ENCODE measurements at regions not wholly inside any gene's neighbourhood (a gene's known extent, or its start where the extent isn't known, plus 50 kb on each side); places are given as distances from the start of the nearest gene placed in this dataset.
"Not testable (repeated sequence)": the region's sequence is repeated elsewhere in the genome, so short reads cannot be mapped to it uniquely, and the experiment has no call there.

- no peaks in the 10 kb centered on the region for H3K27me3 ChIP-seq (ENCODE audit: control insufficient read depth, insufficient read depth, low read length)
- H3K4me3 ChIP-seq (ENCODE audit: low read depth, low read length) = no peak overlapping the region; the same call in 1 of the 2 replicates
- H3K27ac ChIP-seq (ENCODE audit: low read depth, low read length) = 0 out of 2 replicates have a peak overlapping the region, but pooled peaks have one; percentile 4
Observed at GRCh38 chr6:76852776-76853175, 610.5 kb downstream of the HTR1B start.

GRCh38 chr6:76849274-76849970 lies 613.9 kb downstream of the HTR1B start:
- H3K27ac ChIP-seq (ENCODE audit: low read depth, low read length); H3K9ac ChIP-seq (ENCODE audit: low read length); H3K4me3 ChIP-seq (ENCODE audit: low read depth, low read length); H3K9me3 ChIP-seq (ENCODE audit: control insufficient read depth, insufficient read depth, low read depth, low read length); H3K27me3 ChIP-seq (ENCODE audit: control insufficient read depth, insufficient read depth, low read length); H3K36me3 ChIP-seq (ENCODE audit: control insufficient read depth, insufficient read depth, low read length): not testable (repeated sequence)
- H3K4me1 ChIP-seq (ENCODE audit: control insufficient read depth, insufficient read depth, low read length) = peaks cover 21% of the 10 kb centered on the region

More at GRCh38 chr6:76852776-76853175, 610.5 kb downstream of the HTR1B start:
- Histone ChIP-seq H3K9me3 (ENCODE audit: control insufficient read depth, insufficient read depth, low read depth, low read length) (no peaks in the 10 kb centered on the region), H3K9ac (ENCODE audit: low read length) (no peak overlapping the region), H3K36me3 (ENCODE audit: control insufficient read depth, insufficient read depth, low read length) (no peaks in the 10 kb centered on the region), H3K4me1 (ENCODE audit: control insufficient read depth, insufficient read depth, low read length) (peaks cover 21% of the 10 kb centered on the region)

DNA sequence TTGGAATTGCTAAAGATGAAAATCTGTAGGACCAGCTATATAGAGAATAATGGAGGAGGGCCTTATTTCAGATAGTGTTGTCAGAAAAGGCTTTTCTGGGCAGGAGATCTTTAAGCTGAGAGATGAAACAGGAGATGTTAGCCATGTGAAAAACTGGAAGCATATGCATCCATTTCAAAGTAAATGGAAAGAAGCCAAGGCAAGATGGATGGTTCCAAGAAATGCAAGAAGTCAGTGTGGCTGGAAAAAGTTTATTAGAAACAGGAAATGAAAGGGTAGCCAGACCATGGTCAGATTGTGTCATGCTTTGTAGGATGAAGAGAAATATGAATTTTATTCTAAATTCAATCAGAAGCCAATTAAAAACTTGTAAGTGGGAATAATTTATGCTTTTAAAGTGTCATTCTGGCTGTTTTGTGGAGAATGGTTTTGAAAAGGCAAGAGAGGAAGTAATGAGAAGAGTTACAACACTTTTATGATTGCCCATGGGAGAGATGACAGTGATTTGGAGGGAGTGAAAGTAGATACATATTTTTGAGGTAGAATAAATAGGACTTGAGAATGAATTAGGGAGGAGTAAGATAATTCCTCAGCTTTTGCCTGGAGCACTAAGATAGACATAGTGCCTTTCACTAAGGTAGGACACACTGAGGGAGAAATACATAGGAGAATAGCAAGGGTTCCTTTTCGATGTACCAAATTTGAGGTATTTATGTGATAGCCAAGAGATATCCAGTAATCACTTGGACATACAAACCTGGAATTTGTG lies 620.1 kb downstream of the HTR1B start:
- no peaks in the 10 kb centered on the region for H3K36me3 ChIP-seq (ENCODE audit: control insufficient read depth, insufficient read depth, low read length)
- H3K27ac ChIP-seq (ENCODE audit: low read depth, low read length) = no peak overlapping the region
- no peak overlapping the region for H3K4me3 ChIP-seq (ENCODE audit: low read depth, low read length)
- peaks cover 4% of the 10 kb centered on the region; the same call in 1 of the 2 replicates for H3K9me3 ChIP-seq (ENCODE audit: control insufficient read depth, insufficient read depth, low read depth, low read length)
- H3K27me3 ChIP-seq (ENCODE audit: control insufficient read depth, insufficient read depth, low read length) = no peaks in the 10 kb centered on the region
- H3K4me1 ChIP-seq (ENCODE audit: control insufficient read depth, insufficient read depth, low read length) = peaks cover 7% of the 10 kb centered on the region; the same call in 1 of the 2 replicates
- H3K9ac ChIP-seq (ENCODE audit: low read length) = no peak overlapping the region

DNA sequence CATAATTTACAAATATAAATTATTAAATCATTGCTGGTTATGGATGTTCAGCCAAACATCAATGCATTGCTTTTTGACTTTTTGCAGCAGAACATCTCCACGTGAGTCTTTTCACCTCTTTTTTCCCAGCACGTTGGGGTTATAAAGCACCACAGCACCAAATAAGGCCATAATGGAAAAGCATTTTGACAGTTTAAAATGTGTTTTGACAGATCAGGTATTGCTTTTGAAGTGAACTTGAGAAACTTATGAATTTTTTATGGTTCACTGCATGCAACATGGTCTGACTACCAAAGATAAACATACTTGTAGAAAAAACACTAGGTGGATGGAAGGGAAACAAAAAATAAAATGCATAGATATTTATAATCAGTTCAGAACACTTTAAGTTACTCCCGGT lies 622.4 kb downstream of the HTR1B start:
- H3K9me3 ChIP-seq (ENCODE audit: control insufficient read depth, insufficient read depth, low read depth, low read length) = peaks cover 4% of the 10 kb centered on the region; the same call in 1 of the 2 replicates

GRCh38 chr6:76840041-76840745 lies 623.1 kb downstream of the HTR1B start:
- Histone ChIP-seq H3K9me3 (ENCODE audit: control insufficient read depth, insufficient read depth, low read depth, low read length) (peaks cover 4% of the 10 kb centered on the region; the same call in 1 of the 2 replicates), H3K27me3 (ENCODE audit: control insufficient read depth, insufficient read depth, low read length) (no peaks in the 10 kb centered on the region), H3K36me3 (ENCODE audit: control insufficient read depth, insufficient read depth, low read length) (no peaks in the 10 kb centered on the region), H3K27ac (ENCODE audit: low read depth, low read length) (no peak overlapping the region), H3K9ac (ENCODE audit: low read length) (no peak overlapping the region), H3K4me1 (ENCODE audit: control insufficient read depth, insufficient read depth, low read length) (peaks cover 14% of the 10 kb centered on the region; the same call in 1 of the 2 replicates), H3K4me3 (ENCODE audit: low read depth, low read length) (no peak overlapping the region)

More for the DNA sequence above, 622.4 kb downstream of the HTR1B start:
- no peak overlapping the region for H3K9ac ChIP-seq (ENCODE audit: low read length)
- peaks cover 14% of the 10 kb centered on the region; the same call in 1 of the 2 replicates for H3K4me1 ChIP-seq (ENCODE audit: control insufficient read depth, insufficient read depth, low read length)
- no peaks in the 10 kb centered on the region for H3K27me3 ChIP-seq (ENCODE audit: control insufficient read depth, insufficient read depth, low read length)
- no peak overlapping the region for H3K4me3 ChIP-seq (ENCODE audit: low read depth, low read length)
- no peak overlapping the region for H3K27ac ChIP-seq (ENCODE audit: low read depth, low read length)
- H3K36me3 ChIP-seq (ENCODE audit: control insufficient read depth, insufficient read depth, low read length) = no peaks in the 10 kb centered on the region

DNA sequence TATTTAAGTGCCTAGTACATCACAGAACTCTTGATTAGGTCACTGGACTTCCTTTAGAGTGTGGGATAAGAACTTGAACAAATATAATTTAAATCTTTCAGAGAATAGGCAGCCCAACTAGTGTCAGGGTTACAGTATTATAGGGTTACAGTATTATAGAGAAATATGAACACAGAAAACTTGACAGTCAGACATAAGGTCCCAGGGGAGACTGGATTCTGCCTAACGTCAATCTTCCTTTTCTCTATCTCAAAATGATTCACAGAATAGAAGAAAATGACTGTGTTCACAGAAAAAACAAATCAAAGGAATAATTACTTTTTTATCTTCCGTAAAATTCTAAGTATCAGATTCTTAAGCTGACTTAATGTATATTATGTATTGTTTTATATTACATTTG lies 623.8 kb downstream of the HTR1B start:
- Histone ChIP-seq H3K9ac (ENCODE audit: low read length) (no peak overlapping the region), H3K27me3 (ENCODE audit: control insufficient read depth, insufficient read depth, low read length) (no peaks in the 10 kb centered on the region), H3K27ac (ENCODE audit: low read depth, low read length) (no peak overlapping the region), H3K9me3 (ENCODE audit: control insufficient read depth, insufficient read depth, low read depth, low read length) (peaks cover 2% of the 10 kb centered on the region; the same call in 1 of the 2 replicates), H3K36me3 (ENCODE audit: control insufficient read depth, insufficient read depth, low read length) (no peaks in the 10 kb centered on the region), H3K4me3 (ENCODE audit: low read depth, low read length) (no peak overlapping the region), H3K4me1 (ENCODE audit: control insufficient read depth, insufficient read depth, low read length) (peaks cover 14% of the 10 kb centered on the region; the same call in 1 of the 2 replicates)

- H3K36me3 ChIP-seq (ENCODE audit: control insufficient read depth, insufficient read depth, low read length) = no peaks in the 10 kb centered on the region
- H3K27ac ChIP-seq (ENCODE audit: low read depth, low read length) = no peak overlapping the region
- H3K4me3 ChIP-seq (ENCODE audit: low read depth, low read length) = no peak overlapping the region
- no peaks in the 10 kb centered on the region for H3K27me3 ChIP-seq (ENCODE audit: control insufficient read depth, insufficient read depth, low read length)
- H3K4me1 ChIP-seq (ENCODE audit: control insufficient read depth, insufficient read depth, low read length) = peaks cover 11% of the 10 kb centered on the region; the same call in 1 of the 2 replicates
- no peaks in the 10 kb centered on the region for H3K9me3 ChIP-seq (ENCODE audit: control insufficient read depth, insufficient read depth, low read depth, low read length)
- no peak overlapping the region for H3K9ac ChIP-seq (ENCODE audit: low read length)
Observed at GRCh38 chr6:76837564-76837963, 625.7 kb downstream of the HTR1B start.

DNA sequence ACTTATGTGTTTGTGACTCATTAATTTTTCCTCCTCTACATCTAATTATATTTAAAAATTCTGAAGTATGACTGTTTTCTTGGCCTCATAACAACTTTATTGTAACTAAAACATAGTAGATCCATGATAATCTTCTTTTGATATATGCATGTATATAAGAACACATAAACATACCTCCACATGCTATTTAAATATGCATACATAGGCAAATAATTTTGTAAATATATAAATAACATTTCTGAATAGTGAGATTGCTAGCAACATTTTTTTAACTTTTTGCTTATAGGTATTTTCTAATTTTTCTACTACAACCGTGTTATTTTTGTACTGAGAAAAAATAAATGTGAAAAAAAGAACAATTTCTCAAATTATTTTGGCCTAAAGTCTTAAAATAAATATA lies 627.6 kb downstream of the HTR1B start:
- H3K4me1 ChIP-seq (ENCODE audit: control insufficient read depth, insufficient read depth, low read length) = peaks cover 11% of the 10 kb centered on the region; the same call in 1 of the 2 replicates
- no peak overlapping the region for H3K27ac ChIP-seq (ENCODE audit: low read depth, low read length)
- H3K36me3 ChIP-seq (ENCODE audit: control insufficient read depth, insufficient read depth, low read length) = no peaks in the 10 kb centered on the region
- no peak overlapping the region for H3K4me3 ChIP-seq (ENCODE audit: low read depth, low read length)
- H3K9me3 ChIP-seq (ENCODE audit: control insufficient read depth, insufficient read depth, low read depth, low read length) = no peaks in the 10 kb centered on the region
- no peaks in the 10 kb centered on the region for H3K27me3 ChIP-seq (ENCODE audit: control insufficient read depth, insufficient read depth, low read length)
- no peak overlapping the region for H3K9ac ChIP-seq (ENCODE audit: low read length)

DNA sequence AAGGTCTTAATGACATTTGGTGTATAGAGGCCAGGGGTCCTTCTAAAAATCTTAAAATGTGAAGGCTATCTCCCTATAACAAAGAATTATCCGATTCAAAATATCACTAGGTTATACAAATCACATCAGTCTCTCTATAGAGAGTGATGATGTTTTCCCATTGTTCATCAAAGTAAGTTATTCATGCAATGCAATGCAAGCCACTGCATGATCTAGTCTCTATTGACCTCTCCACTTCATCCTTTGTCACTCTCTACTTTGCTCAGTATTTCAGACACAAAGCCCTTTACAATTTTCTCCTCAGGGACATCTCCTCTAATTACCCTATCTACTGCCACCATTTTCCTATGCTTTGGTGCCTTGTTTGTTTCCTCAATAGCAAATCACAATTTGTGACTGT lies 628.0 kb downstream of the HTR1B start:
- no peaks in the 10 kb centered on the region for H3K27me3 ChIP-seq (ENCODE audit: control insufficient read depth, insufficient read depth, low read length)
- no peaks in the 10 kb centered on the region for H3K36me3 ChIP-seq (ENCODE audit: control insufficient read depth, insufficient read depth, low read length)
- H3K4me3 ChIP-seq (ENCODE audit: low read depth, low read length) = no peak overlapping the region

DNA sequence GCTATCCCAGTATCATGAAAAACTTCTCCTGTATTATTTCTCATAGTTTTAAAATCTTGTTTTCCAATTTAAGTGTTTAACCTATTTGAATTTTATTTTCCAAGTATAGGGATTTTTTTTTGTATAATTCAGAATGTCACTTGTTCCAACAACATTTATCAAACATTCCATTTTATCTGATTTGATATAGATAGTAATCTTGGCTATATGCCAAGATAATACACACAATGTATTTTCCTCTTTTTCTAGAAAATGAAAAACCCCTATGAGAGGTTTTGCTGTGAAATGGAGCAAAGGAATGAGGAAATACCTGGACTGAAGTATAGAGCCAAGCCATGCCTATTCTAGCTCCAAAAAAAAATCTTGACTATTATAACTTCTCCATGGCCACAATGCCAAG lies 628.9 kb downstream of the HTR1B start:
- Histone ChIP-seq H3K4me1 (ENCODE audit: control insufficient read depth, insufficient read depth, low read length) (peaks cover 11% of the 10 kb centered on the region; the same call in 1 of the 2 replicates), H3K9me3 (ENCODE audit: control insufficient read depth, insufficient read depth, low read depth, low read length) (no peaks in the 10 kb centered on the region), H3K27ac (ENCODE audit: low read depth, low read length) (no peak overlapping the region), H3K36me3 (ENCODE audit: control insufficient read depth, insufficient read depth, low read length) (no peaks in the 10 kb centered on the region), H3K4me3 (ENCODE audit: low read depth, low read length) (no peak overlapping the region), H3K27me3 (ENCODE audit: control insufficient read depth, insufficient read depth, low read length) (no peaks in the 10 kb centered on the region), H3K9ac (ENCODE audit: low read length) (no peak overlapping the region)

More for the DNA sequence above, 628.0 kb downstream of the HTR1B start:
- H3K9ac ChIP-seq (ENCODE audit: low read length) = no peak overlapping the region
- H3K27ac ChIP-seq (ENCODE audit: low read depth, low read length) = no peak overlapping the region
- H3K4me1 ChIP-seq (ENCODE audit: control insufficient read depth, insufficient read depth, low read length) = peaks cover 11% of the 10 kb centered on the region; the same call in 1 of the 2 replicates
- H3K9me3 ChIP-seq (ENCODE audit: control insufficient read depth, insufficient read depth, low read depth, low read length) = no peaks in the 10 kb centered on the region
